Astrocyte of the cerebellum (primary cell): ENCODE measurements at regions not wholly inside any gene's neighbourhood (a gene's known extent, or its start where the extent isn't known, plus 50 kb on each side); places are given as distances from the start of the nearest gene placed in this dataset.

Experiments
- DNase-seq: peaks from one replicate; pipeline ENCODE4 v3.0.0-alpha.2; 2011; ENCODE audit warnings: low read depth
- H3K4me3 ChIP-seq: 2 replicates; pipeline ENCODE4 v1.5.1; 2011; ENCODE audit warnings: mild to moderate bottlenecking, low read depth, low read length, moderate library complexity
- CTCF ChIP-seq: IDR thresholded peaks from 2 replicates; pipeline ENCODE4 v1.5.1; 2012; ENCODE audit warnings: low read length, low read depth, moderate library complexity, mild to moderate bottlenecking; ENCODE audit errors: missing control alignments
- in situ Hi-C: cut with HindIII; loops from 2 replicates; pipeline ENCODE4 v1.10.0; 2017; ENCODE audit warnings: low sequenced_read_pairs

GRCh38 chr14:42664190-42664589, 1057.5 kb downstream of the LRFN5 start:
- no peak for TF ChIP-seq CTCF
- in situ Hi-C loops: no loop called here
- no peak overlapping the region for H3K4me3 ChIP-seq
- DNase-seq: no peak

- H3K4me3 ChIP-seq: no peak overlapping the region
- in situ Hi-C loops: no loop called here
- no peak for DNase-seq
- no peak for TF ChIP-seq CTCF
Observed at GRCh38 chr14:42654707-42655106, 1048.0 kb downstream of the LRFN5 start.

- no peak overlapping the region for H3K4me3 ChIP-seq
- TF ChIP-seq CTCF: no peak
- in situ Hi-C loops: no loop called here
- no peak for DNase-seq
Observed at GRCh38 chr14:42642787-42643186, 1036.1 kb downstream of the LRFN5 start.

GRCh38 chr14:42633504-42634095, 1026.9 kb downstream of the LRFN5 start:
- no peak for TF ChIP-seq CTCF
- in situ Hi-C loops: no loop called here
- no peak overlapping the region for H3K4me3 ChIP-seq
- DNase-seq: no peak

GRCh38 chr14:42629553-42629952, 1022.9 kb downstream of the LRFN5 start:
- TF ChIP-seq CTCF: no peak
- no peak overlapping the region for H3K4me3 ChIP-seq
- in situ Hi-C loops: no loop called here
- no peak for DNase-seq

GRCh38 chr14:42628602-42629001, 1021.9 kb downstream of the LRFN5 start:
- H3K4me3 ChIP-seq: no peak overlapping the region
- in situ Hi-C loops: no loop called here
- TF ChIP-seq CTCF: no peak
- DNase-seq: no peak
